K562 (cell line): ENCODE measurements at regions not wholly inside any gene's neighbourhood (a gene's known extent, or its start where the extent isn't known, plus 50 kb on each side); places are given as distances from the start of the nearest gene placed in this dataset.
A peak's percentile ranks its signal among the peaks of the same experiment; 100 is the strongest.
"Not testable (repeated sequence)": the region's sequence is repeated elsewhere in the genome, so short reads cannot be mapped to it uniquely, and the experiment has no call there.

Experiments
- ATAC-seq: fragments of 200-7000 bp; cut with Tn5 transposase; 3 replicates; pipeline ENCODE4 v1.9.1; 2020; ENCODE audit warnings: moderate library complexity
- BruUV-seq: library from RNA; stranded (reverse); fragments of 400-500 nt; replicated peaks from 2 replicates; lab custom pipeline; 2021; lab: Mats Ljungman, UMichigan
- CTCF ChIA-PET: fragments of 300-600 bp; formaldehyde crosslinking; extraction: SDS; loops from one replicate; lab custom pipeline; 2021; ENCODE audit warnings: low intra/inter-chr PET ratio; lab: Yijun Ruan, JAX
- POLR2A ChIA-PET: fragments of 300-600, 350-650 bp; sonication (Branson Sonifier 250); formaldehyde crosslinking; extraction: SDS; loops from one replicate; lab custom pipeline; 2021; ENCODE audit warnings: antibody characterized with exemption, inconsistent platforms; lab: Yijun Ruan, JAX
- DNase-seq, 4 experiments: peaks; one replicate each; pipeline versions ENCODE4 v3.0.0 to v3.0.0-alpha.2; 2011 to 2018; ENCODE audit warnings: low spot score in 3 of 4, mixed read lengths in 3 of 4; ENCODE audit errors: extremely low read depth in 1 of 4
- FAIRE-seq: peaks from 2 replicates; lab custom pipeline; 2011; peaks lifted over from hg19 to GRCh38; lab: Jason Lieb, UNC
- H2AFZ ChIP-seq: 2 replicates; pipeline ENCODE4 v1.6.0; 2011; ENCODE audit warnings: low read depth, low read length, control low read depth, inconsistent platforms
- H3K27ac ChIP-seq: fragments of 200-600 bp; 3 replicates; pipeline ENCODE4 v1.8.0; 2011; ENCODE audit warnings: low read depth, mild to moderate bottlenecking, control low read depth, inconsistent platforms, low read length, moderate library complexity, mixed read lengths; ENCODE audit errors: extremely low read depth
- H3K27me3 ChIP-seq, 2 experiments: fragments of 300-600 bp in 1 of 2; 2 replicates in 1 of 2; 3 replicates in 1 of 2; pipeline versions ENCODE4 v1.6.0 to v1.8.0; 2011; ENCODE audit warnings: inconsistent platforms in 2 of 2, low read length in 2 of 2, mild to moderate bottlenecking in 1 of 2, mixed read lengths in 1 of 2, moderate library complexity in 1 of 2; ENCODE audit not compliant: control insufficient read depth in 2 of 2, insufficient read depth in 2 of 2
- H3K36me3 ChIP-seq: fragments of 300-600 bp; 3 replicates; pipeline ENCODE4 v1.8.0; 2011; ENCODE audit warnings: mild to moderate bottlenecking, low read length, inconsistent platforms; ENCODE audit not compliant: control insufficient read depth, insufficient read depth
- H3K4me1 ChIP-seq, 2 experiments: fragments of 200-600 bp in 1 of 2; replicated peaks in 1 of 2; 2 replicates in 1 of 2; 3 replicates in 1 of 2; pipeline versions ENCODE4 v1.5.1 to v1.8.0; 2011; ENCODE audit warnings: inconsistent platforms in 2 of 2, low read length in 2 of 2, mild to moderate bottlenecking in 1 of 2, mixed read lengths in 1 of 2, moderate library complexity in 1 of 2; ENCODE audit not compliant: control insufficient read depth in 2 of 2, insufficient read depth in 2 of 2
- H3K4me2 ChIP-seq: 2 replicates; pipeline ENCODE4 v1.6.1; 2011; ENCODE audit warnings: low read length, control low read depth, inconsistent platforms, mixed read lengths; ENCODE audit not compliant: insufficient read depth
- H3K4me3 ChIP-seq: fragments of 200-600 bp; sonication (generic), shearing (Covaris generic); 2 replicates; pipeline ENCODE4 v1.5.1; 2016; ENCODE audit warnings: control low read depth, inconsistent platforms
- H3K79me2 ChIP-seq: fragments of 200-600 bp; 3 replicates; pipeline ENCODE4 v1.8.0; 2011; ENCODE audit warnings: low read length, inconsistent platforms; ENCODE audit not compliant: control insufficient read depth, insufficient read depth
- H3K9ac ChIP-seq, 2 experiments: 2 replicates each; pipeline versions ENCODE4 v1.6.0 to v1.6.1; 2011; ENCODE audit warnings: low read depth in 2 of 2, low read length in 2 of 2, control low read depth in 1 of 2, inconsistent platforms in 1 of 2, mild to moderate bottlenecking in 1 of 2, mixed read lengths in 1 of 2; ENCODE audit not compliant: insufficient read depth in 1 of 2
- H3K9me1 ChIP-seq: one replicate; pipeline ENCODE4 v1.6.0; 2011; ENCODE audit warnings: inconsistent platforms, mild to moderate bottlenecking, low read length, moderate library complexity; ENCODE audit not compliant: control insufficient read depth, insufficient read depth
- H3K9me3 ChIP-seq: replicated peaks from 2 replicates; pipeline ENCODE4 v1.5.1; 2011; ENCODE audit warnings: low read depth, low read length, inconsistent platforms; ENCODE audit not compliant: control insufficient read depth, insufficient read depth
- H4K20me1 ChIP-seq: replicated peaks from 2 replicates; pipeline ENCODE4 v1.6.1; 2011; ENCODE audit warnings: low read length, inconsistent platforms, mixed read lengths; ENCODE audit not compliant: control insufficient read depth, insufficient read depth
- GATA2 ChIP-seq: sonication (generic); formaldehyde crosslinking; IDR thresholded peaks from 2 replicates; pipeline ENCODE4 v1.4.0; 2020; ENCODE audit warnings: mild to moderate bottlenecking, missing genetic modification reagents
- SAP30 ChIP-seq: fragments of 200-600 bp; sonication (generic); IDR thresholded peaks from 2 replicates; pipeline ENCODE4 v1.6.1; 2012; ENCODE audit warnings: borderline replicate concordance, low read depth, mild to moderate bottlenecking, moderate library complexity, low read length, control low read depth, inconsistent platforms; ENCODE audit not compliant: insufficient read depth, poor library complexity, severe bottlenecking
- SMC3 ChIP-seq: conservative IDR thresholded peaks from 2 replicates; pipeline ENCODE4 v1.6.1; 2011; ENCODE audit warnings: low read depth, low read length, improper control_type of control experiment; ENCODE audit not compliant: insufficient read depth
- WGBS: fragments of 100-300 bp; shearing (Covaris generic); methylation state at CpG from one replicate; pipeline ENCODE4 v1.1.6; 2016; ENCODE audit warnings: low coverage, mixed read lengths; ENCODE audit not compliant: insufficient coverage; ENCODE audit errors: missing lambda C conversion rate; 5-methylcytosine and 5-hydroxymethylcytosine counted together
- in situ Hi-C: fragments of 300-500 bp; cut with MboI; formaldehyde crosslinking; loops from 4 replicates; pipeline ENCODE4 v1.15.0; 2018; ENCODE audit warnings: inconsistent platforms, mixed read lengths
- intact Hi-C: fragments of 100-400 bp; cut with micrococcal nuclease; formaldehyde crosslinking; loops from 2 replicates; pipeline ENCODE4 v1.14.2; 2022
- TF ChIP-seq, protein P1 (sequence below), 3 experiments: IDR thresholded peaks in 2 of 3; conservative IDR thresholded peaks in 1 of 3; 2 replicates each; pipeline ENCODE4 v1.5.1; 2011 to 2012; ENCODE audit warnings: low read length in 3 of 3, mild to moderate bottlenecking in 3 of 3, control low read depth in 2 of 3, improper control_type of control experiment in 1 of 3, inconsistent platforms in 1 of 3, low read depth in 1 of 3, mixed read lengths in 1 of 3, moderate library complexity in 1 of 3; ENCODE audit not compliant: insufficient read depth in 2 of 3
- TF ChIP-seq, protein P2 (sequence below): sonication (generic); formaldehyde crosslinking; IDR thresholded peaks from 2 replicates; pipeline ENCODE4 v1.8.1; 2022; ENCODE audit warnings: missing genetic modification reagents

- TF ChIP-seq GATA2 (CRISPR knock-in tag): no peak
Observed at GRCh38 chr4:154120006-154120676, 331.3 kb upstream of the SFRP2 start (continued).

- no peaks in the 10 kb centered on the region for H3K36me3 ChIP-seq
- no peaks in the 10 kb centered on the region; a peak in 1 of 5 replicates for H3K4me1 ChIP-seq
- H3K27ac ChIP-seq: no peak overlapping the region
- no peaks in the 10 kb centered on the region for H4K20me1 ChIP-seq
- H3K9ac ChIP-seq: no peak overlapping the region
- H2AFZ ChIP-seq: no peak overlapping the region
- H3K27me3 ChIP-seq: no peaks in the 10 kb centered on the region; a peak in 2 of 5 replicates
- ChIA-PET CTCF (no interaction called here), POLR2A (no interaction called here)
- H3K9me3 ChIP-seq: no peaks in the 10 kb centered on the region
- in situ Hi-C loops (no loop called here), intact Hi-C loops (no loop called here)
- no peaks in the 10 kb centered on the region for H3K9me1 ChIP-seq
- DNase-seq (no peak), ATAC-seq (peak; percentile 64), FAIRE-seq (no peak)
- no TSS peak for BruUV-seq
- no peak overlapping the region for H3K4me2 ChIP-seq
- no peak overlapping the region for H3K4me3 ChIP-seq
- no peaks in the 10 kb centered on the region for H3K79me2 ChIP-seq
- WGBS: 0% methylated on average over 5 of the region's 5 CpGs
- TF ChIP-seq, protein P1, sequence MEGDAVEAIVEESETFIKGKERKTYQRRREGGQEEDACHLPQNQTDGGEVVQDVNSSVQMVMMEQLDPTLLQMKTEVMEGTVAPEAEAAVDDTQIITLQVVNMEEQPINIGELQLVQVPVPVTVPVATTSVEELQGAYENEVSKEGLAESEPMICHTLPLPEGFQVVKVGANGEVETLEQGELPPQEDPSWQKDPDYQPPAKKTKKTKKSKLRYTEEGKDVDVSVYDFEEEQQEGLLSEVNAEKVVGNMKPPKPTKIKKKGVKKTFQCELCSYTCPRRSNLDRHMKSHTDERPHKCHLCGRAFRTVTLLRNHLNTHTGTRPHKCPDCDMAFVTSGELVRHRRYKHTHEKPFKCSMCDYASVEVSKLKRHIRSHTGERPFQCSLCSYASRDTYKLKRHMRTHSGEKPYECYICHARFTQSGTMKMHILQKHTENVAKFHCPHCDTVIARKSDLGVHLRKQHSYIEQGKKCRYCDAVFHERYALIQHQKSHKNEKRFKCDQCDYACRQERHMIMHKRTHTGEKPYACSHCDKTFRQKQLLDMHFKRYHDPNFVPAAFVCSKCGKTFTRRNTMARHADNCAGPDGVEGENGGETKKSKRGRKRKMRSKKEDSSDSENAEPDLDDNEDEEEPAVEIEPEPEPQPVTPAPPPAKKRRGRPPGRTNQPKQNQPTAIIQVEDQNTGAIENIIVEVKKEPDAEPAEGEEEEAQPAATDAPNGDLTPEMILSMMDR (IDR thresholded peaks at IDR 0.05 in 2 of 3, conservative IDR thresholded peaks at IDR 0.05 in 1 of 3; ENCODE audit: insufficient read depth in 2 of 3, low read depth in 1 of 3, low read length in 3 of 3): peak in 2 of 3 experiments; percentile 2 to 5; a peak in 1 of 6 replicates
- TF ChIP-seq, protein P2, sequence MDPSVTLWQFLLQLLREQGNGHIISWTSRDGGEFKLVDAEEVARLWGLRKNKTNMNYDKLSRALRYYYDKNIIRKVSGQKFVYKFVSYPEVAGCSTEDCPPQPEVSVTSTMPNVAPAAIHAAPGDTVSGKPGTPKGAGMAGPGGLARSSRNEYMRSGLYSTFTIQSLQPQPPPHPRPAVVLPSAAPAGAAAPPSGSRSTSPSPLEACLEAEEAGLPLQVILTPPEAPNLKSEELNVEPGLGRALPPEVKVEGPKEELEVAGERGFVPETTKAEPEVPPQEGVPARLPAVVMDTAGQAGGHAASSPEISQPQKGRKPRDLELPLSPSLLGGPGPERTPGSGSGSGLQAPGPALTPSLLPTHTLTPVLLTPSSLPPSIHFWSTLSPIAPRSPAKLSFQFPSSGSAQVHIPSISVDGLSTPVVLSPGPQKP (CRISPR knock-in tag): no peak
- TF ChIP-seq SMC3 (no peak), SAP30 (no peak)
Observed at GRCh38 chr4:154119317-154119716, 330.4 kb upstream of the SFRP2 start.

DNA sequence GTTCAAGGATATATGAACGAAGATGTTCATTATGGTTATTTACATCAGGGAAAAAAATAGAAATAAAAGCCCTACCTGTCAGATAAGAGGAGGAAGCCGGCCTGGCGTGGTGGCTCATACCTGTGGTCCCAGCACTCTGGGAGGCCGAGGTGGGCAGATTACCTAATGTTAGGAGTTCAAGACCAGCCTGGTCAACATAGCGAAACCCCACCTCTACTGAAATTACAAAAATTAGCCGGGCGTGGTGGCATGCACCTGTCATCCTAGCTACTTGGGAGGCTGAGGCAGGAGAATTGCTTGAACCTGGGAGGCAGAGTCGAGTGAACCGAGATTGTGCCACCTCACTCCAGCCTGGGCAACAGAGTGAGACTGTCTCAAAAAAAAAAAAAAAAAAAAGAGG, 328.8 kb upstream of the SFRP2 start:
- POLR2A ChIA-PET, ATAC-seq, BruUV-seq: not testable (repeated sequence)

More for the DNA sequence above, 328.8 kb upstream of the SFRP2 start:
- H2AFZ ChIP-seq, FAIRE-seq, H3K9me1 ChIP-seq, H3K36me3 ChIP-seq, H3K4me1 ChIP-seq, CTCF ChIA-PET, H3K9ac ChIP-seq, H3K4me3 ChIP-seq, H4K20me1 ChIP-seq, H3K27ac ChIP-seq, DNase-seq, intact Hi-C loops, H3K79me2 ChIP-seq, H3K4me2 ChIP-seq, H3K27me3 ChIP-seq, H3K9me3 ChIP-seq, in situ Hi-C loops: not testable (repeated sequence)
- 2% methylated on average over 9 of the region's 9 CpGs for WGBS
